Medulla oblongata (tissue), 1 donor: ENCODE measurements at regions not wholly inside any gene's neighbourhood (a gene's known extent, or its start where the extent isn't known, plus 50 kb on each side); places are given as distances from the start of the nearest gene placed in this dataset.
"Not testable (repeated sequence)": the region's sequence is repeated elsewhere in the genome, so short reads cannot be mapped to it uniquely, and the experiment has no call there.

ENCODE experiments used
- DNase-seq: peaks from one replicate; pipeline ENCODE4 v3.0.0-alpha.2; 2015; ENCODE audit errors: extremely low spot score

DNA sequence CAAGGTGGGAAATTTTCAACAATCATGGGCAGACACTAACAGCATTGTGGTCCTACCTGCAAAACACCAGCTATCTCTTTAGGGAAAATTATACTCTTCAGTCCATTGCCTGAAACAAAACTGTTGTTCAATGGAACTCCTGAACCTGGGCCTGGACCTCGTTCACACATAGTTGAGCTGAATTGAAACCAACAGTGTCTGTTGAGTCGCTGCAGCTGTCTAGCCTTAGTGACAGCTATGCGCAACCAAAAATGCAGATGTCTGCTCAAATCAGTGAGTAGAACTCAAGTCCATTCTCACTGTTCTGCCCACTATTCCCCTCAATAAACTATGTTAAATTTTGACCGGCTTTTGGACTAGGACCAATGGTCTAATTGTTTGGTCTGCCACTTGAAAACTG is 286.2 kb downstream of the TFAP2A start:
- DNase-seq, result no peak

DNA sequence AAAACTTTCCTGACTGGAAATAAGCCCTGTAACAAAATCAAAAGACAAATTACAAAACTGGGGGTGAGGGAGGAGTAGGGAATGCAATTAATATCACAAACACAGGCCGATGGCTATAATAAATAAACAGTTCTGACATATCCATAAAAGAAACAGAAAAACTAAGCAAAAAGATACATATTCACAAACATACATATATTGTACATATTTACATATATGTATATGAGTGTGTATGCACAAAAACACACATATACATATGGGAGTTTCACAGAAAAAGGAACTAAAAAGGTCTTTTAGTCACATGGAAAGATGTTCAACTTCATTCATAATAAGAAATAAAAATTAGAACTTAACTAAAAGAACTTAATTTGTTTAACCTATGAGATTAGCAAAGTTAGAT is 292.7 kb downstream of the TFAP2A start:
- DNase-seq, result no peak

- no peak for DNase-seq
These were observed 301.9 kb downstream of the TFAP2A start for GRCh38 chr6:10112871-10113549.

DNA sequence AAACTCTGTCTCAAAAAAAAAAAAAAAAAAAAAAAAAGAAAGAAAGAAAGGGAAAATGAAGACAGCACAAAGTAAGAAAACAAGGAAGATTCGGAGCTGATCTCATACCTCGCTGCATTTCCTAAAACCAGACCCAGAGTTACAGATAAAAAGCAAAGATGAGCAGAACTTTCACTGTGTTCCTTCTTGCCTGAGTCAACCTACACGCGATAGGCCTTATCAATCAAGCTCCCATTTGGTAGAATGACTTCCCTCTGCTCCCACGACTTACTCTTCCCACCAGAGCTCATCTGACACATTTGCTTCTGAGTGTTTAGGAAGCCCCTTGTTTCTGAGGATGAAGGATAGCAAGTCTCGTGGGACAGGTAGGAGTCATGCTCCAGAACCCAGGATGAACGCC is 302.9 kb downstream of the TFAP2A start:
- no peak for DNase-seq

- no peak for DNase-seq
These were observed 313.2 kb downstream of the TFAP2A start for GRCh38 chr6:10101551-10102252.

DNA sequence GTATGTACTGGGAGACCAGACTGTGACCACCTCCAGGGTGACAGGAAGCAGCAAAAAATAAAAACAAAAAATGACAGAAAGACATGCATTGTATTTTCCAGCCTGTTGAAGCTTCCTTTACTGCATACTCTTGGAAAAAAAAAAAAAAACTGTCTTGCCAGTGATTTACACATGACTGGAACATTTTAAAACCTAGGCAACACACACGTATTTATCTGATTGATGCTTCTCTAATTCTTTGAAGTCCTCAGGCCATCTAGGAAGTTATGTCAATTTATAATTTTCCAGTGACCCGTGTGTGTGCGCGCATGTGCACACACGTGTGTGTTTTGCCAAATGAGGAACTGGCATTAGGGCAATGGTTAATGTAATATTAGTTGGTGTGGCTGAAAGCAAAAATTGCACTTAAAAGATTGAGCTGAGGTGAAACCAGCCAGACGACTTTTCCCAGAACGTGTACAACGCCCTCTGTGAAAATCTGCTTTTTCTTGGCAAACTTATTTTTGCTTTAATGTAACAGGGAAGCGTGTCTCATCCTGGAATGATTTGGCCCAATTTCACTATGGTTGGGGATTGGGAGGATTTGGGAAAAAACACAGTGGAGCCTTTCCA is 315.2 kb downstream of the TFAP2A start:
- DNase-seq, result no peak

- DNase-seq, result no peak
These were observed 315.9 kb downstream of the TFAP2A start for GRCh38 chr6:10098756-10099528.

DNA sequence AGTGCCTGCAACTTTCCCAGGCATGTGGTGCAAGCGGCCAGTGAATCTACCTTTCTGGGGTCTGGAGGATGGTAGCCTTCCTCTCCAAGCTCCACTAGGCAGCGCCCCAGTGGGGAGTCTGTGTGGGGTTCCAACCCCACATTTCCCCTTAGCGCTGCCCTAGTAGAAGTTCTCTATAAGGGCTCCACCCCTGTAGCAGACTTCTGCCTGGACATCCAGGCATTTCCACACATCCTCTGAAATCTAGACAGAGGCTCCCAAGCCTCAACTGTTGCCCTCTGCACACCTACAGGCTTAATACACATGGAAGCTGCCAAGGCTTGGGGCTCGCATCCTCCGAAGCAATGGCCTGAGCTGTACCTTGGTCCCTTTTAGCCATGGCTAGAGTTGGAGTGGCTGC is 321.6 kb downstream of the TFAP2A start:
- no peak for DNase-seq

- DNase-seq, result no peak
These were observed 330.5 kb downstream of the TFAP2A start for GRCh38 chr6:10084111-10084986.

DNA sequence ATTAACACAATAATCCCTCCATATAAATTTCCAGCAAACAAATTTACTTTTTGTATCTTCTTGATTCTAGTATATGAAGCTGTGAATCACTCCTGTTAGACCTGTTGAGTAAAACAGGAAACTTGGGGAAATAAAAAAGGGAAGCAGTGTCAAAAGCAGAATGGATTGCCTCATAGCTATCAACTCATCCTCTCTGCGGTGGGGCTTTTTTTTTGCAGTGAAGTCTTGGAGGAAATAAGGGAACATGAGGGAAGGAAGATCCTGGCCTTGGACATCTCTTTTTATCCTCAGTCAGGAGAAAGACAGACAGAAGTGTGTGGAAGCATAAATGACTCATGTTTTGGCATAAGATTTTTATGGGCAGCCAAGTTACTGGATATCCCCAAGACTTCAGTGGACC is 332.5 kb downstream of the TFAP2A start:
- peak; percentile 80 for DNase-seq

DNA sequence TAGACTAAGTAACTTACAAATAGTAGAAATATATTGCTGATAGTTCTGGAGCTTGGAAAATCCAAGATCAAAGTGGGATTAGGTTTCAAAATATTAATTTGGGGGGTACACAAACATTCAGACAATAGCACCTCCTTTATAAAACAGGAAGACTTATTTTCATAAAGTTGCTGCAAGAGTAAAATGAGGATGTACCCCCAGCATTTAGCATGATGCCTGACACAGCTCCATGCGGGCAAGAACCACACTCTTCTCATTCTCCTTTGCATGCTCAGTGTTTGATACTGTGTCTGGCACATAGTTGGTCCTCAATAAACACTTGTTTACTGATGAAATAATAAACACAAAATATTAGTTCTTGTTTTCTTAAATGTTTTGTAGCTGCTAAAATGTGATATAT is 332.9 kb downstream of the TFAP2A start:
- no peak for DNase-seq

DNA sequence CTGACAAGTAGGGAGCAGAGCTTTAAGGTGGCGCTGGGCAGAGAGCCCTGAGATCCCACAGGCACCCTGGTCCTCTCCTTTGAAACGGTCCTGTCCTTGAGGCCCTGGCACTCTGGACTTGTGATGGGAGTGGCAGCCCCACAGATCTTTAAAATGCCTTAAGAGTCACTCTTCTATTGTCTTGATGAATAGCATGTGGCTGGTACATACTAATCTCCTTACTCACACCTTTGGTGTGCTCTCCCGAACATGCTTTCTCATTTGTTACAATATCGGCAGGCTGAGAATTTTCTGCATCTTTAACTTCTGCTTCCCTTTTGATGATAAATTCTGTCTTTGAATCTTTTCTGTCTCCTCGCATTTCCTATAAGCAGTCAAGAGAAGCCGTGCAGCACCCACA is 333.8 kb downstream of the TFAP2A start:
- no peak for DNase-seq

DNA sequence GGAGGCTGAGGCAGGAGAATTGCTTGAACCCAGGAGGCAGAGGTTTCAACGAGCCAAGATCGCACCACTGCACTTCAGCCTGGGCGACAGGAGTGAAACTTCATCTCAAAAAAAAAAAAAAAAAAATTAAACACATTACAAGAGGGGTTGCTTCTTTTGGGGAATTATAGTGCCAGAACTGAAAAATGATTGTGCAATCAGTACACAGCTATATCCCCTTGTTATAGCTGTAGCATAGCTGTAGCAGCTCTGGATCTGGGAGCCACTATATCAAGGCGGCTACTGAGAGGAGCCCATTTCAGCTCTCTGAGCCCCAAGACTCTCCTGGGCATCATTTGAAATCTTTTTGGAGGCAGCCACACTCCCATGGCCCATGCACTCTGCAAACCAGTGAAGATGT is 334.3 kb downstream of the TFAP2A start:
- DNase-seq, result no peak

- DNase-seq, result no peak
These were observed 336.3 kb downstream of the TFAP2A start for GRCh38 chr6:10078581-10078980.

DNA sequence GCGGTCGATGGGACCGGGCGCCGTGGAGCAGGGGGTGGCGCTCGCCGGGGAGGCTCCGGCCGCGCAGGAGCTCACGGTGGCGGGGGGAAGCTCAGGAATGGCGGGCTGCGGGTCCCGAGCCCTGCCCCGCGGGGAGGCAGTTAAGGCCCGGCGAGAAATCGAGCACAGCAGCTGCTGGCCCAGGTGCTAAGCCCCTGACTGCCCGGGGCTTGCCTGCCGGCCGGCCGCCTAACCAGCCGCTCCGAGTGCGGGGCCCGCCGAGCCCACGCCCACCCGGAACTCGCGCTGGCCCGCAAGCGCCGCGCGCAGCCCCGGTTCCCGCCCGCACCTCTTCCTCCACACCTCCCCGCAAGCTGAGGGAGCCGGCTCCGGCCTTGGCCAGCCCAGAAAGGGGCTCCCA is 340.1 kb downstream of the TFAP2A start:
- DNase-seq, result not testable (repeated sequence)

GRCh38 chr6:10073341-10073740 is 341.5 kb downstream of the TFAP2A start:
- DNase-seq, result no peak

DNA sequence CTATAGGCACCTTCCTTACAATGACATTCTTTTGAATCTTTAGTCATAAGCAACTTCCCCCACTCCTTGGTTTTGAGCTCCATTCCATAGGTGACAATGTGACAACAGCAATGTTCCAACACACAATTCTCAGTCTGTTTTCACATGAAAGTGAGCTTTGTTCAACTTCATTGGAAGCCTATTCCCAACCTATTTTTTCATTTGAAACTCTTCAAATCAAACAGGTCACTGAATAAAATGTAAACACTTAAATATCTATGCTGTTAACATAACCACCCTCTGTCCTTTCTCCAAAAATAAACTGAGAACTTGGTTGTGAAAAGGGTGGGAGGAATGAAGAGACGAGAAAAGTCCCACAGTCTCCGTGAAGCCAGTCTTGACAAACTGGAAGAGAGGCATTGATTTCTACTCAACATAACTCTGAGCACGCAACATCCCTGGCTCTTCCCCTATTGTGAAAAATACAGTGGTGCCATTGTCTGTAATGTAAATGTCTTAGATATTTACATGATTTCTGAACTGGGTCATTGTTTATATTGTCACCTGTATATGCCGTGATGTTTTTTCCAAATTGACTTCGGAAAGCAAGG is 343.1 kb downstream of the TFAP2A start:
- no peak for DNase-seq

DNA sequence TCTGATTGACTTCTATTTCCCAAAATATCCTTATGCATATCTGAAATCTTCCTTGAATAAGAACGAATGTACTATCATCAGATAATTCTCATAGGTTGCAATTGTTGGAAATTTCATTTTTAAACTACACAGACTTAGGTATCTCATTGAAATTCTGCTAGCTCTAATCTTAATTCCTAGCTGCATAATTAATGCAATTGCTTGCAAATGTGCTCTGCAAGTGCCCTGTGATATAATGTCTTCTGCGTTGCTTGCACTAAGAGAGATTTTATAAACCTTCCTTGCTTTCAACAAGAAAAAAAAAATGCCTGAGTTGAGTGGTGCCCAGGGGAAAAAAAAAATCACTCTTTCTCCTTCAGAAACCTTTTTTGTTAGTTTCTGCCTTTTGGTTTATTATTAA is 354.9 kb downstream of the TFAP2A start:
- DNase-seq, result no peak

DNA sequence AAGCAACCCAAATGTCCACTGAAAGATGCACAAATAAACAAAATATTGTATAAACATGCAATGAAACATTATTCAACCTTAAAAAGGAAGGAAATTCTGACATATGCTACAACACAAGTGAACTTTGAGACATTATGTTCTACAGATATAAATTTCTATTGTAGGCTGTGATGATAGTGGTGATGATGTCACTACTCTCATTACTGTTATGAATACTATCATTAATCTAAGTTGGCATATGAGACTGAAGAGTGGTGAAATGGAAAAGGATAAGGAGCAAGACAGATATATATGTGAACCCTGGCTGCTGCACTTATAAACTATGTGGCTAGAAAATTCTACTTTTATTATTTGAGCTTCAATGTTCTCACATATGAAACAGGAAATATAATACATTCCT is 360.2 kb downstream of the TFAP2A start:
- no peak for DNase-seq

DNA sequence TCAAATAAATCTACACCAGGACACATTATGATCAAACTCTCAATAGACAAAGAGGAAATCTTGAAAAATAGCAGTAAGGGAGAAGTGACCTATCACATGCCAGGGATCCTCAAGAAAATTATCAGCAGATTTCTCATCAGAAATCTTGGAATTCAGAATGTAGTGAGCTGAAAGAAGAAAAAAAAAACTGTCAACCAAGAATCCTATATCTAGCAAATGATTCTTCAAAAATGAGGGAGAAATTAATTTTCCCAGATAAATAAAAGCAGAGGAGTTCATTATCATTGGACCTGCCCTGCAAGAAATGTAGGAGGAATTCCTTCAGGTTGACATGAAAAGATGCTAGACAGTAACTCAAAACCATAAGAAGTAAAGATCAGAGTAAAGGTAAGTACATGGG is 363.6 kb downstream of the TFAP2A start:
- no peak for DNase-seq
